NCI-H2107 treated with DMSO at 0.1 percent for 48 hours (cell line): ENCODE measurements at regions not wholly inside any gene's neighbourhood (a gene's known extent, or its start where the extent isn't known, plus 50 kb on each side); places are given as distances from the start of the nearest gene placed in this dataset.

ENCODE experiments used
- DNase-seq: peaks from one replicate; lab custom pipeline; 2025; ENCODE audit not compliant: unreplicated experiment; lab: John Stamatoyannopoulos, UW

DNA sequence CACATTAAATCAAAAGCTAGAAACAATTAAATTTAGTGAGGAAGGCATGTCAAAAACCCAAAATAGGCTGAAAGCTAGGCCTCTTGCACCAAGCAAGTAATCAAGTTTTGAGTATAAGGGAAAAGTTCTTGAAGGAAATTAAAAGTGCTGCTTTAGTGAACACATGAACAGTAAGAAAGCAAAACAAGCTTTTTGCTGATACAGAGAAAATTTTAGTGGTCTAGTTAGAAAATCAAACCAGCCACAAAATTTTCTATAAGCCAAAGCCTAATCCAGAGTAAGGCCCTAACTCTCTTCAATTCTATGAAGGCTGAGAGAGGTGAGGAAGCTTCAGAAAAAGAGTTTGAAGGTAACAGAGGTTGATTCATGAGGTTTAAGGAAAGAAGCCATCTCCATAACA lies 116.2 kb downstream of the CYB561 start:
- no peak for DNase-seq

DNA sequence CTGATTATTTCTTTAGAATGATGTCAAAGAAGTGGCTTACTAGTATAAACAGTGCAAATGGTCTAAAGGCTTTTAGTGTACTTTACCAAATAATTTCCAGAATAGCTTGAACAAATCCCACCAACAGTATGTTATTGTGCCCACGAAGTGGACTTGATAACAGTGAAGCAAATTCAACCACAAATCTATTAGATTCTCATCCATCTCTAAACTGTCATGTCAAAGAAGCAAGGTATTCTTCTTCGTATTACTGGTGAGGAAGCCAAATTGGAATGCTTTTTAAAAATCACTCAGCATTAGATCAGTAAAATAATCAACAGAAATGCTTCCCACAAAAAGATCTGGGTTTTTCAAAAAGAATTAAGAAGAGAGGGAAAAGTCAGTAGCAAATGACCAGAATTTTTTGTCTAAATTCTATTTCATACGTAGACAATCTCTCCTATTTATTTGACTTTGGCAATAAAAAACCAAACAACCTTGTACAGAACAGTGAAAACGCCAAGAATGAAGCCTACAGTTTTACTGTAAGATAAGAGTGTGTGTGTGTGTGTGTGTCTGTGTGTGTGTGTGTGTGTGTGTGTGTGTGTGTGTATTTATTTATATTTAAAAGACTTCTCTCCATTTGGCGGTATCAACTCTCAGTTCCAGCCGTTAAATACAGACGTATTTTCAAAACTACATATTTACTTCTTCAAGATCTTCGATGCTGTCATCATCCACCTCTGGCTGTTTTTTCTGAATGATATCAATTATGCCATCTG lies 114.6 kb downstream of the CYB561 start:
- no peak for DNase-seq

DNA sequence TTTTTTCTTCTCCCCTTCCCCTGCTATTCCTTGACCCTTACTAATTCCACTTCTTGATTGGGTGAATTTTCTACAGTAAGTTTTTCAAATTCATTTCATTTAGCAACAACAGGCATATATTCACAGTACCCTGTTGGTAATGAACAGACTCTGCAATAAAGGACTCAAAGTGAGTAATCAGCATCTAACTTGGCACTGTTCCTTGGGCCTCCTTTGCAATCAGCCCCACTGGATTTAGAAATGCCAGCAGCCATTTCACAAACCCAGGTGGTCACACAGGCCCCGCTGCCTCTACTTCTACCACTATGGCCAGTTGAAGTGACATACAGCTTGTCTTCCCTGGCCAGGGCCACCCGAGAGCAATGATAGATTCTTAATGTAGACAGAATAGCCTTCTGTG lies 113.8 kb downstream of the CYB561 start:
- no peak for DNase-seq

DNA sequence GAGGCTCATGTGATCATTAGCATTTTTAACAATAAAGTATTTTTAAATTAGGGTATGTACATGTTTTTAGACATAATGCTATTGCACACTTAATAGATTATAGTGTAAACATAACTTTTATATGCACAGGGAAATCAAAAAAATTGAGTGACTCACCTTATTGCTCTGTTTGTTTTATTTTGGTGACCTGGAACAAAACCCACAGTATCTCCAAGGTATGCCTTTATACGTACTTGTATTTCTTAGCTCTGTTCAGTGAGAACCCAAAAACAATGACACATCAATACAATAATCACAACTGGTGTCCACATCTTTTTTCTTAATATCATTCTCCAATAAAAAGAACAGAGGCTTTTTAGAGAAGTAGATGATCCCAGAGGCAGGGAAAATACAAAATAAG lies 112.2 kb downstream of the CYB561 start:
- DNase-seq, result no peak

DNA sequence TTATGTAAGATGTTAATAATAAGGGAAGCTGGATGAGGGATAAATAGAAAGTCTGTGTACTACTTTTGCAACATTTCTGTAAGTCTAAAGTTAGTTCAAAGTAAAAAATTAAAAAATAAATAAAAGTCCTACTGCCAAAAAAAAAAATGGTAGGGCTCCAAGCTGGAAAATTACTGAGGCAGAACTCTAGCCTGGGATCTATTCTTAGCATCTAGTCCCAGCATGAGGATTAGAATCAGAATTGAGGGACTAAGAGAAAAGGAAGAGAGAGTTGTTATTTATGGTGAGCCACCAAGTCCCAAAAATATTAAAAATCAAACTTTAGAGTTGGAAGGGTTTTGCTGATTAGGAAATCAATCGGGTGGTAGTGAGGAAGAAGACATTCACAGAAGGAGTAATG lies 110.3 kb downstream of the CYB561 start:
- no peak for DNase-seq

DNA sequence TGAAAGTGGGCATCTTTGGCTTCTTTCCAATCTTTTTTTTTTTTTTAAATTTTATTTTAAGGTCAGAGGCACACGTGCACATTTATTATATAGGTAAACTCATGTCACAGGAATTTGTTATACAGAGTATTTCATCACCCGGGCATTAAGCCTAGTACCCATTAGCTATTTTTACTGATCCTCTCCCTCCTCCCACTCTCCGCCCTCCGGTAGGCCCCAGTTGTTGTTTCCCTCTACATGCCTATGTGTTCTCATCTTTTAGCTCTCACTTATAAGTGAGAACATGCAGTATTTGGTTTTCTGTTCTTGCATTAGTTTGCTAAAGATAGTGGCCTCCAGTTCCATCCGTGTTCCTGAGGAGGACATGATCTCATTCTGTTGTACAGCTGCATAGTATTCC lies 108.5 kb downstream of the CYB561 start:
- no peak for DNase-seq

DNA sequence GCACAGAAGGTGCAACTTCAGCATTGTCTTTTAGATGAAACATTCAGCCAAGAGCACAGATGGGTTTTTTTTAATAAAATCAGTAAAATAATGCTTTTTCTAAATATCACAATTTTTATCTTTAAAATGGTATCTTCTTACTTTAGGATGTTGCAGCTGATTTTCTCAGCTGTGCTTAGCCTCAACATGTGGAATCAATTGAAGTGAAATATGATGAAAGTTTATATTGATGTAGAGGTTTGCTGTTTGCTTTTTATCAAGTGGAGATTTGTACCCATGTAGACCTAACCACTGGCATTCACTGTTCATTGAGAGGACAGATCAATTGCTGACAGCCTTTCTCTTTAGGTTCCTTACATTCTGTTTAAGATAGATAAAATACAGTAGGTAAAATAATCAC lies 107.8 kb downstream of the CYB561 start:
- DNase-seq, result no peak

DNA sequence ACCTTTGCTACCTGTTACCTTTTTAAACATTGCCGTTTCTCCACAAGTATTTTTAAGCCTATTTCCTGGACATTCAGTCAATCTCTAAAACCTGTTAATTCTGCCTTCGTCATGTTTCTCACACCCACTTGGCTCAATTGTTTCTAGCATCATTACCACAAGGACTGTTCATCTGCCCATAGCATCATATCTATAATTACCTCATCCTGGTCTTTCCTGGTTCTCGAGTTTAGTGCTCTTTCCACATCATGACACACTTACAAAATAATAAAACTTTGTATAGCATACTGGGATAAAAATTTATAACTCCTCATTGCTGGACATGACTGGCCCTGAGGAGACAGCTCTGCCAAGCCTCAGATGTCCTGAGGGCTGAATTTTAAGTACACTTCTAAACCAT lies 104.8 kb downstream of the CYB561 start:
- DNase-seq, result no peak

DNA sequence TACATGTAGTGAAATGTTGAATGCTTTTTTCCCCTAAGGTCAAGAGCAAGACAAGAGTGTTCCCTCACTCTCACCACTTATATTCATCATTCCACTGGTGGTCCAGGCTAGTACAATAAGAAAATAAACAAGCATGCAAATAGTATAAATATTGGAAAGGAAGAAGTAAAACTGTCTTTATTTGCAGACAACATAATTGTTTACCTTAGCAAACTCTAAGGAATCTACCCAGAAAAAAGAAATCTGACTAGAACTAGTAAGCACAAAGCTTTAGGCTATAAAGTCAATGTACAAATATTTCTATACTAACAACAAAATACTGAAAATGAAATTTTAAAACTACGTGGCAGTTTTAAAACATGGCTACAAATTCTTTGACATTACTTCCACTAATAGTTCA lies 101.7 kb downstream of the CYB561 start:
- DNase-seq, result no peak

DNA sequence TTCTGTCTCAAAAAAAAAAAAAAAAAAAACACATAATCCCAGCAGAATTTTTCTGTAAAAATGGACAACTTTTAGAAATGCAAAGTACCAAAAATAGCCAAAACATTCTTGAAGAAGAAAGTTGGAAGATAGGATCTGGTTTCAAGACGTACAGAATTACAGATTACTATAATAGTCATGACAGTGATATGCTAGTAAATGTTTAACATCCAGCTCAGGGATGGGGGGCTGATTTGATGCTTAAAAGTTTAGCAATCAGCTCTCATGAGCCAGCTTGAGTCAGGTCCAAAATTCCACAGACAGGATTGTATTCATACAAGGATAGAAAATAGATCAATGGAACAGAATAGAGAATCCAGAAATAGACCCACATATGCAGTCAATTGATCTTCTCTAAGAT lies 100.5 kb downstream of the CYB561 start:
- no peak for DNase-seq

DNA sequence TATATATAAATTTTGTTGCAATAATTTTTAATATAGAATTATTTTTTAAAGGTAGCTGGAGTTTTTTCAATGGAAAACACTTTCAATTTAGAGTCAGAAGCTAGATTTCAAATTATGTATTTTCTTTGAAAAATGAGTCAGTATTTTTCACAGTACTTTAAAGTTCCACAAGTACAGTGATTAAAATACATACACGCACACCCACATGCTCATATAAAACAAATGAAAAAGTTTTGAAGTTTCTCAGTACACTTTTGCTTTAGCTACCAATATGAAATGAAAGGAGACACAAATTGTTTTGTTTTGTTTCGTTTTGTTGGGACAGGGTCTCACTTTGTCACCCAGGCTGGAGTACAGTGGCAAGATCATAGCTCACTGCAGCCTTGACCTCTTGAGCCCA lies 98.6 kb downstream of the CYB561 start:
- DNase-seq, result no peak

DNA sequence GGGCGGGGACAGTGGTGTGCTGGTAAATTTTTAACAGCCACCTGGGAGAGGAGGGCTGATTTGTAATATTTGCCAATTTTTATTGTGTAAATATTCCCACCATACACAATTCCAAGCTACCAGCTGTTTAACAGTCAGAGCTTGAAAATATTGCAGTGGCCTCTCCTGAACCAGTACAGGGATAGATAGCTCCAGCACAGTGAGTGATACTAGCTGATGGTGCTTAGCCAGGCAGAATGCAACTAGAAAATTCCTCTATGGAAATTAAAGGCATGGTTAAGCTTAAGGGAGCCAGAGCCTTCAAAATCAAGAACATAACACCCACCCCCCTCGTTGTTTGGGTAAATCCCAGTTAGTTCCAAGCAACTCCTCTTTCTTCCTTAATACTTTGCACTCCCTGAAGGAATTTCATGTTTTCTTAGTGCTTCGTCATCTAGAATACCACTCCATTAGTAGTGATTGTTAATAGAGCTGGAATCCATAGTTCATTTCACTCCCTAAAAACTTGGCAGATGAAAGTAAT lies 96.6 kb downstream of the CYB561 start:
- DNase-seq, result no peak

DNA sequence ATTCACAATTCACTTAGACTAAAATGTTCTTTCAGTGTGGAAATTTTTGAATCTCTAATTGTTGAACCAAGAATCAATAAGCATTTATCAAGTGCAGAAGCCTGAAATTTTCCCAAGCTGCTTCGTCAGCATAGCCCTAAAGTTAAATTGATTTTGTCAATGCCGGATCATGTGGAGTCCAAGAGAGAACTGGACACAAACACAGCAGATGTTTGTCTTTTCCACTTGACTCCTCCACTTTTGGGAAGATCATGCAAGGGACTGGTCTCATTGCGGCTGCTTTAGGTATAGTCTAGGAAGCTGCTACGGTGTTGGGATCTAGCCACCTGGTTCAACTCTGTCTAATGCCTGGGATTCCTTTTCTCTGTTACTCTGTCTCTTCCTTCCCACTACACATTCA lies 95.7 kb downstream of the CYB561 start:
- no peak for DNase-seq

DNA sequence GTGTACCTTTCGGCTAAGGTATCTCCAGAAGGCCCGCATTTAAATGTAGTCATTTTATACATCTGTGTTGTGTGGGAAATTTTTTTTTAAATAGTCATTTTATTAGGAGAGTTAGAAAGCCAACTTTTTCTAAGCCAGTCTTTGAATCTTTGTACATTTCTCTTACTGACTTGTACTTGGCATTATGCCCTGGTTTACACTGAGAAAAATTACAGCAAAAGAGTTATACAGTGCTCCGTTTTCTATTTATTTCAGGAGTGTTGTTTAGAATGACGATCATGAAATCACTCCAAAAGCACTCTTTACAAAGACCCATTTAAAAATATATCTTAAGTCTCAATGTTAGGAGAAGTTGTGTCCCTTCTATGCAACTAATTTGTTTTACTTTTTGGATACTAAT lies 91.8 kb downstream of the CYB561 start:
- no peak for DNase-seq

DNA sequence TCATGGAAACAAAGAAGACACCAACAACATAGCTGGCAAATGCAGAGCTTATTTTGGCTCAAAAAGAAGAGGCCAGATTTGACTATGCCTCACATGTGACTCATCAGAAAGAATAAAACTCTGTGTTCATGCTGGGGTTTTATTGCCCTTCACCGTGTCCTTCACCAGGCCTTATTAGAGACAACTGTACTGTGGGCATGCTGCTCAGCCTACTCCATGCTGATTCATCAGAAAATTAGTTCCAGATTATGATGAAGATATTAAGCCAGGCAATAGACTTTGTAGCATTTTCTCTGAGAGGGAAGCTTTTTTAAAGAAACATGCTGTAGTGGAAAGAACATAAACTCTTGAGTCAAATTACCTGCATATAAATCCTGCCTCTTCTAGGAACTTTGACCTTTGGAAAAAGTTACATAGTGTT lies 89.8 kb downstream of the CYB561 start:
- DNase-seq, result no peak

DNA sequence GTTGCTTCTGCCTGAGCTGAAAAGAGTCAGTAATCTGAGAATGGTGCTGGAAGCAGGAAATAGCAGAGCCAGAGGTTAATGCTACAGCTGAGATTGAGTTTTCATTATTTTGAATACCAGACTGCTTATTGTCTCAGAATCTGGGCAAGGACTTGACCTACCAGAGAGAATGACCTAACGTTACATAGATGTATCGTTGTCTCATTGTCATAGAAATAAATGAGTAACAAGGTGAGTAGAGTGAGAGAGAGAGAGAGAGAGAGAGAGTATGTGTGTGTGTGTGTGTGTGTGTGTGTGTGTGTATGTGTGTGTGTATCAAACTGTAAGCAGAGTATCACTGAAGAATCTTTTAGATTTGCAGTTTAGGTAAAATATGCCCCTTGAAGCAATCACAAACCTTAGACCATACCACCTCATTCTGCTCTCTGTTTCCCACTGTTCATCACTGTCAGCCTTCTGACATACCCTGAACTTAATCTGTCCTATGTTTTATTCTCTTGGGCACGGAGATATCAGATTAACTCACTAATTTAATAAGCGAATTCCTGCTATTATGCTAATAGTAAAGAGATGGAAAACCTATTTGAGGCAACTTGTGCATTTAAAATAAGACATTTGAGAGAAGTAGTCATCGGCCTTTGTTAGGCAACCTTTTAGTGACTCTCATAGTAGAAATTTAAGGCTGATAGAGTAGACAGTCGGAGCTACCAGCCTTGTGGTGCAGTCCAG lies 87.8 kb downstream of the CYB561 start:
- DNase-seq, result no peak

DNA sequence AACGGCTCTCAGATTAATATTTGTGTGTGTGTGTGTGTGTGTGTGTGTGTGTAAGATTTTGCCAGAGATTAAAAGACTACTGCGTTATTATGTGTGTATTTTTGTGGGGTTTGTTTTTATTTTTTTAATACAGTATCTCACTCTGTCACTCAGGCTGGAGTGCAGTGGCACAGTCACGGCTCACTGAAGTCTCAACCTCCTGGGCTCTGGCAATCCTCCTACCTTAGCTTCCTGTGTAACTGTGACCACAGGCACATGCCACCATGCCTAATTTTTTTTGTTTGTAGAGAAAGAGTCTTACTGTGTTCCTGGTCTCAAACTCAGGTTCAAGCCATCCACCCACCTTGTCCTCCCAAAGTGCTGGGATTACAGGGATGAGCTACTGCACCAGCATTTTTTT lies 87.2 kb downstream of the CYB561 start:
- no peak for DNase-seq

DNA sequence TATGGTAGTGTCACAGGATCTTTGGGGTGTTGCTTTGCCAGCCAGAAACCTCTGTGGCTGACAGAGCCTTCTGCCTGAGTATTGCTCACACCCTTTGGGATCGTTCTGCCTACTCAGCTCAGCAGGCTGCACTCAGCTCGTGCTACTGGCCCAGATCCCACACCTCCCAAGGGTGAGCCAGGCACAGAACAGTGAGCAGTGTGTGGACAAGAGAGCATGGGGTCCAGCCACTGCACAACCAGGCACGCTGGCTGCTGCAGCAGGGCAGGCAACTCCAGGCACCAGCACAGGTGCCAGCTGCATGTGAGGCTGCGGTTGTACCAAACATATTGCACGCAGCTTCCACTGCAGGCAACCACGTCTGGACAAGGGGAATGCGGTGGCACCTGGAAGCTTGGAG lies 84.9 kb downstream of the CYB561 start:
- no peak for DNase-seq

DNA sequence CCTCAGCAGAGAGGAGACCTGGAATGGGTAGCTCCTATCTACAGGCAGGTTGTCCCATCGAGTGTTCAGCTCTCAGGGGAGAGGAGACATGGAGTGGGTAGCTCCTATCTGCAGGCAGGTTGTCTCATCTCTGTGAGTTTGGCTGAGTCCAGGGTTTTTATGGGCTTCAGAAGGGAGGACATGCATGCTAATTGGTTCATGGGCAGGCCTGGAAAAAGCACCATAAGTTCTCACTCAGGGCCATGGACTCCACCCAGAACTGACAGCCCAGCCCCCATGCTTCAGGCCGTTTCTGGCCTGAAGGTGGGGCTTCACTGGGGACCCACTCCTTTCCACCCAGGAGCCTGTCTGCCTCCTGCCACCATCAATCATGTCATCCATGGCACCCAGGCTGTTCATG lies 84.0 kb downstream of the CYB561 start:
- no peak for DNase-seq

DNA sequence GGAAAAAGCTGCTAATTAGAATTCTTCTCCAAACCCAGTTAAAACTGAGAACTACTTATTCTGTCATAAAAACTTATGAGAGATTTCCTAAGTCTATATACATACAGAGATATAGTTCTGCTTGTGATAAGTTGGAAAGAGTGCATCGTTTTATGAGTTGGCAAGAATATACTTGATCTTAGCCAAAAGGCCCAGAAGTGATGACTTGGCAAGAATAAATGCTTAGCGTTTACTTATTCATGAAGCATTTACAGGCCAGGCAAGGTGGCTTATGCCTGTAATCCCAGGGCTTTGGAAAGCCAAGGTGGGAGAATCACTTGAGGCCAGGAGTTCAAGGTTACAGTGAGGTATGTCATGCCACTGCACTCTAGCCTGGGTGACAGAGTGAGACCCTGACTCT lies 81.7 kb downstream of the CYB561 start:
- no peak for DNase-seq

DNA sequence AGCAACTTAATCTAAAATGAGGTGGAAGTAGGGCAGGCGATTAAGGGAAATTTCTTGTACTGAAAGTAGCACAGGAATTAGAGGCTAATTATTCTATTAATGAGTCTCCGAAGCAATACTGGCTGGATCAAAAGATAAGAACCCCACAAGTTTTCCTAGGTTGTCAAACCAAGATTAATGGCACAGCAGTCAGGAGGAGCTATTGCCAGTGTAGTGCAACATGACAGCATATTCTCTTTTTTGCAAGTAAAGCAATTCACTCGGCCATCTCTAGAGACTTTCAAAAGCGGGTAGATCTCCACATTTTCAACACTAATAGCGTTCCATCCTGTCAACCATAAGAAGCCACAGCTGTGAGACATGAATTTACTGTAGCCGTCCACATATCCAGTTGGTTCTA lies 81.2 kb downstream of the CYB561 start:
- no peak for DNase-seq

DNA sequence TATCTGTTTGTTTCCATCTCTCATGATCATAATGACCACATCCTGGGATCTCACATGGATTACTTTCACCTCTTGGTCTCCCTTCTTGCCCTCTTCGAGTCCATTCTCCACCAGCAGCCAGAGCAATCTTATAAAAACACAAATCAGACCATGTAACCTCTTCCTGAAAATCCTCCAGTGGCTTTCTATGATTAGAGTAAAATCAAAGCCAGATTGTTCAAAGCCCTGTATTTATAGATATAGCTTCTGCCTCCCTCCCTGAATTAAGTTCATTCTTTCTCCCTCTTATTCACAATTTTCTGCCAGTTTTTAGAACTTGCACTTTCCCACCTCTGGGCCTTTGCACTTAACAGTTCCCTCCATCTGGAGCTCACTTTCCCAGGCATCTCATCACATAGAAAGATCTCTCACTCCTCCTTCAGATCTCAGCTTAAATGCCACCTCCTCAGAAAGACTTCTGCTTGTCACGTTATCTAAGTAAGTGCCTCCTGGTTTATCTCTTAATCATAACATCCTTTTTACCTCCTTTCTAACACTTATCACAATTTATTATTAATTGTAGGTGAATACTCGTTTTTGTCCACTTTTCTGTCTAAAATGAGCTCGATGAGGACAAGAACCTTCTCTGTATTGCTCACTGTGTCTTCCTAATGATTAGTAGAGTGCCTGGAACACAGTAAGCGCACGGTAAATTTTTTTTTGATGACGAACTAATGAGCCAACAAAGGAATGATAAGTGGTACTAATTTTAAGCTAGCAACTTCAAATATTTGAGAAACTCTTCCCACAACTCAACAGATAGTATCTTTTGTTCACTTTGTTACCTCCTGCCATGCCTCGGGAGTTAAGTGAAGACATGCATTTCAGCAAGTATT lies 80.5 kb downstream of the CYB561 start:
- no peak for DNase-seq
